IMR-90 (cell line): ENCODE measurements at regions not wholly inside any gene's neighbourhood (a gene's known extent, or its start where the extent isn't known, plus 50 kb on each side); places are given as distances from the start of the nearest gene placed in this dataset.

Source experiments
- ATAC-seq: fragments of 200-7000 bp; cut with Tn5 transposase; 2 replicates; pipeline ENCODE4 v1.9.1; 2020; ENCODE audit warnings: low read depth, mild to moderate bottlenecking, moderate library complexity
- BruUV-seq: library from RNA; stranded (reverse); fragments of 400-500 nt; replicated peaks from 2 replicates; lab custom pipeline; 2021; lab: Mats Ljungman, UMichigan
- CTCF ChIA-PET: fragments of 300-600 bp; formaldehyde crosslinking; extraction: SDS; loops from one replicate; lab custom pipeline; 2021; ENCODE audit warnings: antibody characterized with exemption; lab: Yijun Ruan, JAX
- POLR2A ChIA-PET: fragments of 300-600 bp; sonication (Branson Sonifier 250); formaldehyde crosslinking; loops from one replicate; lab custom pipeline; 2022; ENCODE audit warnings: antibody characterized with exemption; ENCODE audit not compliant: unreplicated experiment; lab: Charles Lee
- DNase-seq: peaks from one replicate; pipeline ENCODE4 v3.0.0; 2013
- H2AFZ ChIP-seq: replicated peaks from 2 replicates; pipeline ENCODE3; 2013; ENCODE audit warnings: low read length, mild to moderate bottlenecking; ENCODE audit not compliant: poor library complexity
- H2AK5ac ChIP-seq: 2 replicates; pipeline ENCODE4 v1.6.1; 2013; ENCODE audit warnings: low read depth, low read length, inconsistent platforms
- H2AK9ac ChIP-seq: replicated peaks from 2 replicates; pipeline ENCODE3; 2013; ENCODE audit warnings: mild to moderate bottlenecking, low read depth, low read length, moderate library complexity; ENCODE audit not compliant: poor library complexity
- H2BK120ac ChIP-seq: 2 replicates; pipeline ENCODE4 v1.6.1; 2013; ENCODE audit warnings: low read depth, low read length, inconsistent platforms
- H2BK15ac ChIP-seq: 3 replicates; pipeline ENCODE4 v1.6.1; 2013; ENCODE audit warnings: low read depth, low read length, inconsistent platforms
- H2BK20ac ChIP-seq: 2 replicates; pipeline ENCODE4 v1.6.1; 2013; ENCODE audit warnings: low read depth, mild to moderate bottlenecking, inconsistent platforms, low read length, moderate library complexity
- H2BK5ac ChIP-seq: 2 replicates; pipeline ENCODE4 v1.6.1; 2013; ENCODE audit warnings: mild to moderate bottlenecking, low read depth, low read length, inconsistent platforms; ENCODE audit not compliant: poor library complexity, severe bottlenecking
- H3K14ac ChIP-seq: replicated peaks from 2 replicates; pipeline ENCODE4 v1.6.1; 2013; ENCODE audit warnings: low read depth, low read length, inconsistent platforms
- H3K18ac ChIP-seq: 2 replicates; pipeline ENCODE4 v1.6.1; 2013; ENCODE audit warnings: low read depth, low read length, control low read depth
- H3K23ac ChIP-seq: 2 replicates; pipeline ENCODE4 v1.6.1; 2013; ENCODE audit warnings: low read depth, low read length, inconsistent platforms
- H3K27ac ChIP-seq: 2 replicates; pipeline ENCODE4 v1.5.1; 2013; ENCODE audit warnings: mild to moderate bottlenecking, control low read depth, low read length; ENCODE audit not compliant: insufficient read depth
- H3K27me3 ChIP-seq: 2 replicates; pipeline ENCODE4 v1.6.1; 2013; ENCODE audit warnings: low read length; ENCODE audit not compliant: control insufficient read depth, insufficient read depth
- H3K36me3 ChIP-seq: 2 replicates; pipeline ENCODE4 v1.6.1; 2013; ENCODE audit warnings: low read length, mixed read lengths; ENCODE audit not compliant: control insufficient read depth, insufficient read depth
- H3K4ac ChIP-seq: 2 replicates; pipeline ENCODE4 v1.6.1; 2013; ENCODE audit warnings: low read depth, low read length, inconsistent platforms
- H3K4me1 ChIP-seq: 2 replicates; pipeline ENCODE4 v1.6.1; 2013; ENCODE audit warnings: low read length, mixed read lengths; ENCODE audit not compliant: control insufficient read depth, insufficient read depth
- H3K4me2 ChIP-seq: 2 replicates; pipeline ENCODE4 v1.6.1; 2013; ENCODE audit warnings: low read depth, mild to moderate bottlenecking, control low read depth, low read length, moderate library complexity
- H3K4me3 ChIP-seq: 2 replicates; pipeline ENCODE4 v1.5.1; 2013; ENCODE audit warnings: low read depth, mild to moderate bottlenecking, control low read depth, low read length, moderate library complexity; ENCODE audit not compliant: insufficient read depth
- H3K56ac ChIP-seq: 2 replicates; pipeline ENCODE4 v1.6.1; 2013; ENCODE audit warnings: low read length, inconsistent platforms; ENCODE audit not compliant: insufficient read depth; ENCODE audit errors: extremely low read depth
- H3K79me1 ChIP-seq, 2 experiments: 2 replicates each; pipeline ENCODE4 v1.6.1; 2013; ENCODE audit warnings: low read length in 2 of 2, inconsistent platforms in 1 of 2, low read depth in 1 of 2
- H3K9ac ChIP-seq: 2 replicates; pipeline ENCODE4 v1.6.1; 2013; ENCODE audit warnings: low read depth, low read length, control low read depth
- H3K9me1 ChIP-seq: 2 replicates; pipeline ENCODE4 v1.6.1; 2013; ENCODE audit warnings: low read length, inconsistent platforms; ENCODE audit not compliant: insufficient read depth
- H3K9me3 ChIP-seq: 2 replicates; pipeline ENCODE4 v1.6.1; 2013; ENCODE audit warnings: low read length; ENCODE audit not compliant: control insufficient read depth, insufficient read depth
- H4K20me1 ChIP-seq: 2 replicates; pipeline ENCODE4 v1.6.1; 2013; ENCODE audit warnings: low read length, inconsistent platforms; ENCODE audit not compliant: insufficient read depth
- H4K5ac ChIP-seq: 2 replicates; pipeline ENCODE4 v1.6.1; 2013; ENCODE audit warnings: mild to moderate bottlenecking, low read depth, low read length, control low read depth
- H4K8ac ChIP-seq, 2 experiments: 2 replicates each; pipeline ENCODE4 v1.6.1; 2013; ENCODE audit warnings: low read depth in 2 of 2, low read length in 2 of 2, control low read depth in 1 of 2, inconsistent platforms in 1 of 2
- H4K91ac ChIP-seq: 2 replicates; pipeline ENCODE4 v1.6.1; 2013; ENCODE audit warnings: low read depth, low read length, inconsistent platforms; ENCODE audit not compliant: insufficient read depth
- CEBPB ChIP-seq: IDR thresholded peaks from 2 replicates; pipeline ENCODE4 v1.6.1; 2012; ENCODE audit warnings: low read depth, low read length, improper control_type of control experiment
- CHD1 ChIP-seq: IDR thresholded peaks from 2 replicates; pipeline ENCODE4 v1.6.1; 2012; ENCODE audit warnings: low read depth, low read length, improper control_type of control experiment
- MAFK ChIP-seq: IDR thresholded peaks from 2 replicates; pipeline ENCODE4 v1.6.1; 2012; ENCODE audit warnings: low read depth, low read length, improper control_type of control experiment
- MAZ ChIP-seq: IDR thresholded peaks from 2 replicates; pipeline ENCODE4 v1.6.1; 2012; ENCODE audit warnings: low read depth, mild to moderate bottlenecking, low read length, improper control_type of control experiment, moderate library complexity, borderline replicate concordance
- MXI1 ChIP-seq: IDR thresholded peaks from 2 replicates; pipeline ENCODE4 v1.6.1; 2012; ENCODE audit warnings: low read depth, mild to moderate bottlenecking, low read length, moderate library complexity, borderline replicate concordance
- NFE2L2 ChIP-seq: fragments of 150-350 bp; IDR thresholded peaks from 2 replicates; pipeline ENCODE4 v1.6.1; 2016; ENCODE audit warnings: low read depth, mild to moderate bottlenecking, low read length
- POLR2A ChIP-seq: IDR thresholded peaks from 2 replicates; pipeline ENCODE4 v1.6.1; 2012; ENCODE audit warnings: mild to moderate bottlenecking, low read depth, low read length
- RAD21 ChIP-seq: IDR thresholded peaks from 2 replicates; pipeline ENCODE4 v1.6.1; 2012; ENCODE audit warnings: low read length, improper control_type of control experiment
- RCOR1 ChIP-seq: IDR thresholded peaks from 2 replicates; pipeline ENCODE4 v1.6.1; 2012; ENCODE audit warnings: mild to moderate bottlenecking, low read length, improper control_type of control experiment; ENCODE audit not compliant: insufficient replicate concordance
- RFX5 ChIP-seq: IDR thresholded peaks from 2 replicates; pipeline ENCODE4 v1.8.0; 2012; ENCODE audit warnings: low read depth, mild to moderate bottlenecking, low read length, moderate library complexity
- SMC3 ChIP-seq: fragments of 150-350 bp; IDR thresholded peaks from 2 replicates; pipeline ENCODE4 v1.6.1; 2016; ENCODE audit warnings: low read depth, mild to moderate bottlenecking, antibody characterized with exemption, low read length, moderate library complexity
- USF2 ChIP-seq: fragments of 150-350 bp; IDR thresholded peaks from 2 replicates; pipeline ENCODE4 v1.6.1; 2017; ENCODE audit warnings: mild to moderate bottlenecking, antibody characterized with exemption, low read length, low read depth
- WGBS, 2 experiments: methylation state at CpG; one replicate each; pipeline versions ENCODE4 v1.1.5 to v1.1.7; 2013; ENCODE audit warnings: missing lambda C conversion rate in 2 of 2; ENCODE audit not compliant: insufficient read length in 1 of 2; ENCODE audit errors: extremely low coverage in 2 of 2; 5-methylcytosine and 5-hydroxymethylcytosine counted together
- dilution Hi-C: fragments of 300-500 bp; cut with HindIII; formaldehyde crosslinking; loops from one replicate; pipeline ENCODE4 v1.14.3; 2018; ENCODE audit warnings: low sequenced_read_pairs; ENCODE audit not compliant: unreplicated experiment
- in situ Hi-C: fragments of 300-500 bp; cut with MboI; formaldehyde crosslinking; loops from 3 replicates; pipeline ENCODE4 v1.14.3; 2019; ENCODE audit warnings: low sequenced_read_pairs, inconsistent platforms, mixed read lengths
- intact Hi-C: fragments of 100-400 bp; cut with micrococcal nuclease; formaldehyde crosslinking; loops from 2 replicates; pipeline ENCODE4 v1.10.0; 2022
- TF ChIP-seq, protein P1 (sequence below): conservative IDR thresholded peaks from 2 replicates; pipeline ENCODE4 v1.5.1; 2012; ENCODE audit warnings: mild to moderate bottlenecking, low read depth, low read length, improper control_type of control experiment

DNA sequence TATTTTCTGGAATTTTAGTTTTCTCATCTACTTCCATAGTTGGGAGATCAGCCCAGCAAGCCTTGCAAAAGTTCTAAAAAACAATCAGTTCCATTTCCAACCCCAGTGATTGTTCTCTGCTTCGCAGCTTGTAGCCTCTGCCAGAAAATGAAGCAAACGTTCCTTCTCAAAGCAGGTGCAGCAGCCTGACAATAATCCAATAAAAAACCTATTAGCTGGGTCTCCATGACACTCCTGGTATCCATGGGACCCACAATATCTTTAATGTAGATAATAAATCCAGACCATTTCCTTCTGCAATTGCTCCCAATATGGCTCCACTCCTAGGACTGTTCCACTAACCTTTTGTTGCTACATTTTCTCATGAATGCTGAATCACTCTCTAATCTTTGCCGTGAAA, 140.8 kb upstream of the SETBP1 start:
- Histone ChIP-seq H4K8ac (no peak overlapping the region), H3K27ac (no peak overlapping the region), H3K23ac (no peak overlapping the region), H3K4ac (no peak overlapping the region), H4K5ac (no peak overlapping the region), H3K56ac (no peak overlapping the region), H2BK20ac (no peak overlapping the region), H3K4me1 (no peaks in the 10 kb centered on the region), H3K9me1 (no peaks in the 10 kb centered on the region), H3K18ac (no peak overlapping the region), H3K4me2 (no peak overlapping the region), H2BK15ac (no peak overlapping the region), H2AFZ (no peak overlapping the region), H3K14ac (no peak overlapping the region), H3K4me3 (no peak overlapping the region), H3K79me1 (no peaks in the 10 kb centered on the region), H3K9ac (no peak overlapping the region), H4K91ac (no peak overlapping the region), H3K9me3 (no peaks in the 10 kb centered on the region), H2BK120ac (no peak overlapping the region), H2AK5ac (no peak overlapping the region), H2BK5ac (no peak overlapping the region), H3K27me3 (no peaks in the 10 kb centered on the region; the same call in 1 of the 2 replicates), H3K36me3 (no peaks in the 10 kb centered on the region), H4K20me1 (no peaks in the 10 kb centered on the region), H2AK9ac (no peak overlapping the region)
- BruUV-seq = no TSS peak
- ChIA-PET POLR2A (no interaction called here), CTCF (interaction anchor here (0.7 kb wide), 1 partner anchor 253 kb away, joined by 3 read pairs; no protein-coding TSS in a partner anchor)
- DNase-seq (no peak), ATAC-seq (no peak)
- dilution Hi-C loops (no loop called here), in situ Hi-C loops (no loop called here), intact Hi-C loops (no loop called here)
- no peak for TF ChIP-seq CEBPB
- TF ChIP-seq USF2 = no peak
- no peak for TF ChIP-seq MAZ
- TF ChIP-seq SMC3 = no peak
- no peak for TF ChIP-seq CHD1
- TF ChIP-seq MXI1 = no peak
- no peak for TF ChIP-seq MAFK
- TF ChIP-seq NFE2L2 = no peak
- TF ChIP-seq RFX5 = no peak
- no peak for TF ChIP-seq RAD21
- no peak for TF ChIP-seq POLR2A
- TF ChIP-seq RCOR1 = no peak
- TF ChIP-seq, protein P1, sequence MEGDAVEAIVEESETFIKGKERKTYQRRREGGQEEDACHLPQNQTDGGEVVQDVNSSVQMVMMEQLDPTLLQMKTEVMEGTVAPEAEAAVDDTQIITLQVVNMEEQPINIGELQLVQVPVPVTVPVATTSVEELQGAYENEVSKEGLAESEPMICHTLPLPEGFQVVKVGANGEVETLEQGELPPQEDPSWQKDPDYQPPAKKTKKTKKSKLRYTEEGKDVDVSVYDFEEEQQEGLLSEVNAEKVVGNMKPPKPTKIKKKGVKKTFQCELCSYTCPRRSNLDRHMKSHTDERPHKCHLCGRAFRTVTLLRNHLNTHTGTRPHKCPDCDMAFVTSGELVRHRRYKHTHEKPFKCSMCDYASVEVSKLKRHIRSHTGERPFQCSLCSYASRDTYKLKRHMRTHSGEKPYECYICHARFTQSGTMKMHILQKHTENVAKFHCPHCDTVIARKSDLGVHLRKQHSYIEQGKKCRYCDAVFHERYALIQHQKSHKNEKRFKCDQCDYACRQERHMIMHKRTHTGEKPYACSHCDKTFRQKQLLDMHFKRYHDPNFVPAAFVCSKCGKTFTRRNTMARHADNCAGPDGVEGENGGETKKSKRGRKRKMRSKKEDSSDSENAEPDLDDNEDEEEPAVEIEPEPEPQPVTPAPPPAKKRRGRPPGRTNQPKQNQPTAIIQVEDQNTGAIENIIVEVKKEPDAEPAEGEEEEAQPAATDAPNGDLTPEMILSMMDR = no peak
- WGBS, 2 experiments = 63% methylated on average over 3 of the region's 3 CpGs; no CpG with 5 or more reads in 1 of the 2 experiments
